Vagina (tissue), 2 donors: ENCODE measurements at regions not wholly inside any gene's neighbourhood (a gene's known extent, or its start where the extent isn't known, plus 50 kb on each side); places are given as distances from the start of the nearest gene placed in this dataset.

Source experiments
- DNase-seq, 2 donors: peaks; one replicate each; pipeline ENCODE4 v3.0.0-alpha.2; 2017; ENCODE audit errors: extremely low spot score in 2 of 2
- H3K27ac ChIP-seq: fragments of 200-600 bp; sonication (generic); one replicate; pipeline ENCODE4 v1.5.1; 2019
- H3K27me3 ChIP-seq: fragments of 200-600 bp; sonication (generic); one replicate; pipeline ENCODE4 v1.5.1; 2019
- H3K36me3 ChIP-seq, 2 donors: fragments of 200-600 bp; sonication (generic); one replicate each; pipeline ENCODE4 v1.5.1; 2017 to 2019
- H3K4me1 ChIP-seq: fragments of 200-600 bp; sonication (generic); one replicate; pipeline ENCODE4 v1.5.1; 2019
- H3K4me3 ChIP-seq, 2 donors: fragments of 200-600 bp; sonication (generic); 1 replicate in 1 of 2; 2 replicates in 1 of 2; pipeline ENCODE4 v1.5.1; 2016 to 2019
- H3K9me3 ChIP-seq: fragments of 200-600 bp; sonication (generic); one replicate; pipeline ENCODE4 v1.5.1; 2019
- POLR2A ChIP-seq, 2 donors: fragments of 450-650 bp; IDR thresholded peaks; one replicate each; pipeline ENCODE4 v1.6.1; 2017; ENCODE audit warnings: antibody characterized with exemption in 2 of 2, mild to moderate bottlenecking in 2 of 2, moderate library complexity in 2 of 2
- POLR2AphosphoS5 ChIP-seq, 2 donors: sonication (generic); formaldehyde crosslinking; IDR thresholded peaks; one replicate each; pipeline ENCODE4 v1.9.0; 2017; ENCODE audit warnings: antibody characterized with exemption in 2 of 2, mild to moderate bottlenecking in 2 of 2, low read depth in 1 of 2; ENCODE audit not compliant: insufficient read depth in 1 of 2
- intact Hi-C: fragments of 100-400 bp; cut with DNase I; formaldehyde crosslinking; loops from one replicate; pipeline ENCODE4 v1.15.1; 2023
- TF ChIP-seq, protein P1 (sequence below), 3 experiments: fragments of 450-650 bp in 2 of 3; fragments of 200-600 bp in 1 of 3; sonication (generic) in 1 of 3; IDR thresholded peaks; one replicate each; pipeline ENCODE4 v1.5.1; 2017 to 2019; ENCODE audit warnings: antibody characterized with exemption in 3 of 3, mild to moderate bottlenecking in 2 of 3, moderate library complexity in 2 of 3

- H3K27ac ChIP-seq: no peak overlapping the region
- intact Hi-C loops: no loop called here
Measured at GRCh38 chr9:79013715-79014610, 557.8 kb upstream of the TLE4 start.

DNA sequence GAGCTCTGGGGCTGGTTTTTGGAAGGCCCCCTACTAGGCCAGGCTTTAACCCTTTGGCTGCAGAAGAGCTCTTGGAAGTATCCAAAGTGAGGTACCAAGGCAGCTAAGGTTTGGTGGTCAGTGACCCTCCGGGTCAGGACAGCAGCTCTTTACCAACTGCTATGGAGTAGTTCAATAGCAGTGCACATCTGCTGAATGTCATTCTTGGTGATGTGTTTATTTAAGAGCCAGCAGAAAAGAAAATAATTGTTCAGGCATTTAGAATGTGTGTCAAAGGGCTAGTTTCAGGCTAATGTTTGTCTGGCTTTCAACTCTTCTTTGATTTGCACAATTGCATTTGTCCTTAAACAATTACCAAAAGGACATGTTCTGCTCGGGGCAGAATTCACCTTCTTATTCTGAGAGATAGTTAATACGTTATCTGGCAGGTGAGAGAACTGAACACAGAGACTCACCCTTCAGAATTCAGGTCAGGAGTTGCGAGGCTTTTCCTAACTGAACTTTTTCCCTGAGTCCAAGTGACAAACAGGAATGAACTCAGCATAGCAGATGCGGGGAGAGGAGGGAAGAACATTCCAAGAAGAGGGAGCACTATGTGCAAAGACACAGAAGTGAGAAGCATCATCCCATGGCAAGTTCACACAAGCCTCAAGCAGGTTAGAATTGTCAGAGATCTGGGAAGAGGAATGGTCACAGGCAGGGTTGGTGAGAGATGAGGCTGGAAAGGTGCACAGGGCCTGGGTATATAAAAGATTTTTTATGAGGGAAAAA, 556.7 kb upstream of the TLE4 start:
- no peaks in the 10 kb centered on the region for H3K4me1 ChIP-seq
- H3K4me3 ChIP-seq: no peak overlapping the region
- intact Hi-C loops: no loop called here
- no peak for DNase-seq
- H3K27ac ChIP-seq: no peak overlapping the region
- H3K9me3 ChIP-seq: no peaks in the 10 kb centered on the region
- TF ChIP-seq POLR2AphosphoS5 (IDR thresholded peaks at IDR 0.05; ENCODE audit: insufficient read depth in 1 of 2, low read depth in 1 of 2): no peak
- H3K27me3 ChIP-seq: no peaks in the 10 kb centered on the region
- H3K36me3 ChIP-seq: no peaks in the 10 kb centered on the region

More at GRCh38 chr9:79013715-79014610, 557.8 kb upstream of the TLE4 start:
- Histone ChIP-seq H3K36me3 (no peaks in the 10 kb centered on the region), H3K27me3 (no peaks in the 10 kb centered on the region), H3K9me3 (no peaks in the 10 kb centered on the region), H3K4me1 (no peaks in the 10 kb centered on the region), H3K4me3 (no peak overlapping the region)
- TF ChIP-seq POLR2AphosphoS5 (IDR thresholded peaks at IDR 0.05; ENCODE audit: insufficient read depth in 1 of 2, low read depth in 1 of 2) (no peak), POLR2A (IDR thresholded peaks at IDR 0.05) (no peak)
- TF ChIP-seq, protein P1, sequence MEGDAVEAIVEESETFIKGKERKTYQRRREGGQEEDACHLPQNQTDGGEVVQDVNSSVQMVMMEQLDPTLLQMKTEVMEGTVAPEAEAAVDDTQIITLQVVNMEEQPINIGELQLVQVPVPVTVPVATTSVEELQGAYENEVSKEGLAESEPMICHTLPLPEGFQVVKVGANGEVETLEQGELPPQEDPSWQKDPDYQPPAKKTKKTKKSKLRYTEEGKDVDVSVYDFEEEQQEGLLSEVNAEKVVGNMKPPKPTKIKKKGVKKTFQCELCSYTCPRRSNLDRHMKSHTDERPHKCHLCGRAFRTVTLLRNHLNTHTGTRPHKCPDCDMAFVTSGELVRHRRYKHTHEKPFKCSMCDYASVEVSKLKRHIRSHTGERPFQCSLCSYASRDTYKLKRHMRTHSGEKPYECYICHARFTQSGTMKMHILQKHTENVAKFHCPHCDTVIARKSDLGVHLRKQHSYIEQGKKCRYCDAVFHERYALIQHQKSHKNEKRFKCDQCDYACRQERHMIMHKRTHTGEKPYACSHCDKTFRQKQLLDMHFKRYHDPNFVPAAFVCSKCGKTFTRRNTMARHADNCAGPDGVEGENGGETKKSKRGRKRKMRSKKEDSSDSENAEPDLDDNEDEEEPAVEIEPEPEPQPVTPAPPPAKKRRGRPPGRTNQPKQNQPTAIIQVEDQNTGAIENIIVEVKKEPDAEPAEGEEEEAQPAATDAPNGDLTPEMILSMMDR (IDR thresholded peaks at IDR 0.05): no peak
- DNase-seq: no peak

- no peak for TF ChIP-seq POLR2A (IDR thresholded peaks at IDR 0.05)
- TF ChIP-seq, protein P1 (IDR thresholded peaks at IDR 0.05): no peak
- TF ChIP-seq POLR2AphosphoS5 (IDR thresholded peaks at IDR 0.05; ENCODE audit: insufficient read depth in 1 of 2, low read depth in 1 of 2): no peak
- intact Hi-C loops: no loop called here
- Histone ChIP-seq H3K27me3 (no peaks in the 10 kb centered on the region), H3K4me3 (no peak overlapping the region), H3K27ac (no peak overlapping the region), H3K36me3 (no peaks in the 10 kb centered on the region), H3K9me3 (no peaks in the 10 kb centered on the region), H3K4me1 (no peaks in the 10 kb centered on the region)
- no peak for DNase-seq
Measured at GRCh38 chr9:79015951-79016350, 555.8 kb upstream of the TLE4 start.

- H3K4me3 ChIP-seq: no peak overlapping the region
- intact Hi-C loops: no loop called here
Measured at GRCh38 chr9:79020276-79020675, 551.5 kb upstream of the TLE4 start.

DNA sequence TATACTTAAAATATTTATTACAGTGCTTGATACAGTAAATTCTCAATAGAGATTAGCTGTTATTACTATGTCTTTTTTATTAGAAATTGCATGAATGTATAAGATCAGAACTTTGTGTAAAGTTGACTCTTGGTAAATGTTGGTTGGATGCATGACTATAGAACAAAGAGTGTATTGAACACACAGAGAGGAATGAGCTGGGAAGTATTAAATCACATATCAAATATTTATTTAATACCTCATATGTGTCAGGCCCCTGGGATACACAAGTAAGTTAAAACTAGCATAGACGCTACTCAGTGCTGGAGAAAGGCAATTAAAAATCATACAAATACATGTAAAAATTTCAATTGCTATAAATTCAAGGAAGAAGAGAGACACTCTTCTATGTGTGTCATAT, 550.7 kb upstream of the TLE4 start:
- no peak for DNase-seq
- Histone ChIP-seq H3K4me1 (no peaks in the 10 kb centered on the region), H3K27me3 (no peaks in the 10 kb centered on the region), H3K9me3 (no peaks in the 10 kb centered on the region), H3K36me3 (no peaks in the 10 kb centered on the region), H3K4me3 (no peak overlapping the region), H3K27ac (no peak overlapping the region)
- intact Hi-C loops: no loop called here
- no peak for TF ChIP-seq POLR2A (IDR thresholded peaks at IDR 0.05)
- TF ChIP-seq, protein P1 (IDR thresholded peaks at IDR 0.05): no peak
- TF ChIP-seq POLR2AphosphoS5 (IDR thresholded peaks at IDR 0.05; ENCODE audit: insufficient read depth in 1 of 2, low read depth in 1 of 2): no peak

More at GRCh38 chr9:79020276-79020675, 551.5 kb upstream of the TLE4 start:
- Histone ChIP-seq H3K9me3 (no peaks in the 10 kb centered on the region), H3K27me3 (no peaks in the 10 kb centered on the region), H3K4me1 (no peaks in the 10 kb centered on the region), H3K27ac (no peak overlapping the region), H3K36me3 (no peaks in the 10 kb centered on the region)
- DNase-seq: no peak
- TF ChIP-seq POLR2AphosphoS5 (IDR thresholded peaks at IDR 0.05; ENCODE audit: insufficient read depth in 1 of 2, low read depth in 1 of 2): no peak
- TF ChIP-seq, protein P1 (IDR thresholded peaks at IDR 0.05): no peak
- TF ChIP-seq POLR2A (IDR thresholded peaks at IDR 0.05): no peak
